GM18861 (cell line): ENCODE measurements at regions not wholly inside any gene's neighbourhood (a gene's known extent, or its start where the extent isn't known, plus 50 kb on each side); places are given as distances from the start of the nearest gene placed in this dataset.

Source experiments
- ATAC-seq: cut with Tn5 transposase; IDR thresholded peaks from one replicate; pipeline ENCODE4 v1.9.1; 2021; ENCODE audit not compliant: unreplicated experiment

GRCh38 chr1:62917314-62917713 is 133.4 kb downstream of the ATG4C start:
- ATAC-seq, result no peak

DNA sequence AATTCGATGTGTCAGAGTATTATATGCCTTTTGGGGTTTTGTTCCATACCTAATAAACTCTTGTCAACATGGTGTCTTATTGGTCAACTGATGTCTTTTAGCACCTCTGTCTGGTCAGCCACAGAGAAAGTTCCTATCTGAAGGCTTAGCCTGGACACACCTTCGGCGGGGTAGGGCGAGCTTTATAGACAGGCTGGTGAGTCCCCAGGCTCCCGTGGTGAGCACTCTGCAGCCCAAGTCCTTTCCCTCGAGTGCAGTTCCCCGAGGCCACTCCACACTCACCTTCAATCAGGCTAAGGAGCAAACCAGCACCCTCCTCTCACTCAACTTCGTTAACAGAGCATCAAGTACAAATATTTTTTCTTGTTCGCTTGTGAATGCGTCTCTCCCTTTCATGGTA is 133.9 kb downstream of the ATG4C start:
- ATAC-seq, result no peak

- ATAC-seq, result no peak
These were observed 134.8 kb downstream of the ATG4C start for GRCh38 chr1:62918700-62919099.

DNA sequence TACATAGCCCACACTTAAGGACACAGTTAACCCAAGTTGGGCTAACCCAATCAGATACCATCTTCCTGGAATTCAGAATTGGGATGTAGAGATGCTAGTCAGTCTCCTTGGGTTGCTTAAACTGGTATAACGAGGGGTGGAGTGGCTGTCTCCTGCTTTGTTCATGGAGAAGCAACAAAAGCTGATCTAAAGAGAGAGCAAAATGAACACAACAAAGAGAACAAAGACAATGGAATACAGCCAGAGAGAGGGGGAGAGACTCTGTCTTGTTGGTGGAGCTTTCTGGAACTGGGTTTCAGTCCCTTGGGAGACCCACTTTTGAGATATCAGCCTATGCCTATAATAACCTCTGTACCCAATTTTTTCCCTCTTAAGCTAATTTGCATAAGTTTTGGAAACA is 138.1 kb downstream of the ATG4C start:
- no peak for ATAC-seq

- ATAC-seq, result no peak
These were observed 141.3 kb downstream of the ATG4C start for GRCh38 chr1:62924983-62925790.

GRCh38 chr1:62926681-62927252 is 142.8 kb downstream of the ATG4C start:
- no peak for ATAC-seq

DNA sequence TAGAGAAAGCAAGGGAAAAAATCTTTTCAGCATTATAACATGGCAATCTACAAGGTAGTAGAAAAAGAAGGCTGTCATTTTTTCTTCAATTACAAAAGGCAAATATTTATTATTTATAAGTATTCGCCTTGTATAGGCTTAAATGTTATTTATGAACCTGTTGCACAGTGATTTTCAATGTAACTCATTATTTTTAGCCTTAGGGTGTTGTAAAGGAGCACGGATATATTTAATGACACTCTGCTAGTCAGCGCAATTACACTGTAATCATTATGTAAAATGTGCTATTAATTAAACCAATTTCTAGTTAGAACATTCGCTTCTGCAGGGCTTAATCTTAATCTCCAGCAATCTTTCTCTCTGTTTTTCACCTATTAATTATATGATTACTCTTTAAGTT is 145.0 kb downstream of the ATG4C start:
- ATAC-seq, result no peak

- no peak for ATAC-seq
These were observed 153.8 kb downstream of the ATG4C start for GRCh38 chr1:62937634-62938296.

DNA sequence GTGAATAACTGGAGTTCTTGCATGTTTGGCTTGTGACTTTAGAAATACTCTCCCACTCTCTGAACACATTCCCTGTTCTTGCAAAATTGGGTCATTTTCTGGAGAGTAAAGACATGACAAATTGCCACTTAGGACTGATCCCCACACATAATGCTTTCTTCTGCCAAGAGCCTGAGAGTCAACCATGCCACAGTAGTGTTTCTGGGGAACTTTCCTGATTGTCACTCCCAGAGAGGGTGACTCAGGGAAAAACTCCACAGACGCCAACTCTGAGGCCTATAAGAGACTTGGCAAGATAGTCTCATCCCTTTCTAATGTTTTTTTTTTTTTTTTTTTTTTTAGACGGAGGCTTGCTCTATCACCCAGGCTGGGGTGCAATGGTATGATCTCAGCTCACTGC is 157.8 kb downstream of the ATG4C start:
- no peak for ATAC-seq

- ATAC-seq, result no peak
These were observed 162.6 kb downstream of the ATG4C start for GRCh38 chr1:62946511-62946910.

GRCh38 chr1:62951428-62951827 is 167.5 kb downstream of the ATG4C start:
- ATAC-seq, result no peak

GRCh38 chr1:62952596-62952995 is 168.7 kb downstream of the ATG4C start:
- ATAC-seq, result no peak

- no peak for ATAC-seq
These were observed 169.7 kb downstream of the ATG4C start for GRCh38 chr1:62953633-62954032.

- no peak for ATAC-seq
These were observed 170.8 kb downstream of the ATG4C start for GRCh38 chr1:62954758-62955157.

DNA sequence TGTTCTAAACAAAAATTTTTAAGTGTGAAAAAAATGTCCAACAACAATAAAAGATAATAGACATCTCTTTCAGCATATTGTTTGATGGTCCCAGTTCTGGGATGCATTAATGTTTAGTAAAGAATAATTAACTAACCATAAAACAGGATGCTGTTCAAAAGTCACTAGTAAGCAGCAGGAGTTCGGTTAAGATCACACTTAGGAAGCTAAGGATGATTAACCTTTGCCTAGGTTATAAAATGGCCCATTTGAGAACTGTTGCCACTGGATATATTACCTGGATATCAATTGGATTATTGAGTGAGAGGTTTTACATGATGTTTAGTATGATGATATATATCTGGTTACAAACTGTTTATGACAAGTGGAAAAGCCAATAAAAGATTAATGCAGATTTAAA is 171.7 kb downstream of the ATG4C start:
- no peak for ATAC-seq

- ATAC-seq, result no peak
These were observed 178.3 kb downstream of the ATG4C start for GRCh38 chr1:62962014-62962812.

DNA sequence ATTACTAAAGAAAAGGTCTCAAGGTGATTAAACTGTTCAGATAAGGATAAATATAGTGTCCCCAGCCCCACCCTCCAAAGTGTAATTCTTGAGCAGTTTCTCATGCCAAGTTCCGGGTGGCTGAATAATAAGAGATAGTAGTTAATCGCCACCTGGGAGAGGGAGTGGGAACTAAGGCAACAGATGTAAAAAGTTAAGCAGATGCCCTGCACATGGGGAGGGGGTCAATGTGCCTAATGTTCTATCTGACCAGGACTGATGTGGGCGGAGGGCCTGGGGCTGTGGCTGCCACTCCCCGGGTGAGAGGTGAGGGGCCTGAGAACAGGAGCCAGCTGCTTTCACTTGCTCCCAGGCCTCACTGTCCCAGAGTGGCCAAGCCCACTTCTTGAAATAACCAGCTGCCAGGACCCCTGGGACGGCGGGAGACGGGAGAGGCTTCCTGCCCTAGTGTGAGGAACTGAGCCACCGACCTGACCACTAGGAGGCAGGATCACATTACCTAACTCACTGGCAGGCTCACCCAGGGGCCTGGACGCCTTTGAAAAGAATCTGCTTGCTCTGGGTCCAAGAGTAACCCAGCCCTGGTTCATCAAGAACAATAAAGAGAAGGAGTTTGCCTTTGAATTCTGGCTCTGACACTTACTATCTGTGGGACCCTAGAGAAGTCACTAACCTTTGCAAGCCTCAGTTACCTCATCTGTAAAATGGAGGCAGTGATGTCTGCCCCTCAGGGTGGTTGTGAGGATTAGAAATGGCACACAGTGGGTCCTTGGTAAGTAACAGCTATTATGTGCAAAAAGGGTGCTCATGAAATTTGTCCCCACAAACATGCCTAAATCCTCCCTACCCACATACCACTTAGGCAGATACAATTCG is 179.2 kb downstream of the ATG4C start:
- no peak for ATAC-seq

GRCh38 chr1:62964141-62964540 is 180.2 kb downstream of the ATG4C start:
- no peak for ATAC-seq

- ATAC-seq, result no peak
These were observed 183.1 kb downstream of the ATG4C start for GRCh38 chr1:62967031-62967430.

GRCh38 chr1:62977366-62977765 is 193.4 kb downstream of the ATG4C start:
- no peak for ATAC-seq
